SK-MEL-5 (cell line): ENCODE measurements at regions not wholly inside any gene's neighbourhood (a gene's known extent, or its start where the extent isn't known, plus 50 kb on each side); places are given as distances from the start of the nearest gene placed in this dataset.

ENCODE experiments used
- DNase-seq: peaks from one replicate; pipeline ENCODE4 v3.0.0-alpha.2; 2016; ENCODE audit warnings: low read depth, low spot score
- in situ Hi-C: cut with HindIII; loops from 2 replicates; pipeline ENCODE4 v1.10.0; 2016; ENCODE audit warnings: low sequenced_read_pairs, high pct_unique_total_duplicates, low pct_unique_long_range_greater_than_20kb

DNA sequence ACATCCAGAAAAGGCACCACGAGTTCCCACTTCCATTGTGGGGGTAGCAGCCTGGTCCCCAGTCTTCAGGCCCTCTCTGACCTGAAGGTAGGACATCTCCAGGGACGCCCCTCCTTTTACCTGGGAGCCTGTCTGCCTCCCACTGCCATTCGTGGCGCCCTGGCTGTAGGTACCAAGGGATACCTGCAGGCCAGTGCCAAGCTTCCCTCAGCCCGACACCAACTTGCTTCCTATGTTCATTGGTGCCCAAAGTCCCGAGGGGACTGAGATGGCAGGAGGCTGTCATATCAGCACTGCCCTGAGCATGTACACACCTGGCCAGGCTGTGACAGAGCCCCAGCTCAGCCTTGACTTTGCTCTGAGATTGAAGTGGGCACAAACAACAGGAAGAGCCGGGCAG is 137.3 kb upstream of the CNTN3 start:
- in situ Hi-C loops = no loop called here
- DNase-seq = no peak

GRCh38 chr3:74750901-74751300 is 136.4 kb upstream of the CNTN3 start:
- in situ Hi-C loops = no loop called here

DNA sequence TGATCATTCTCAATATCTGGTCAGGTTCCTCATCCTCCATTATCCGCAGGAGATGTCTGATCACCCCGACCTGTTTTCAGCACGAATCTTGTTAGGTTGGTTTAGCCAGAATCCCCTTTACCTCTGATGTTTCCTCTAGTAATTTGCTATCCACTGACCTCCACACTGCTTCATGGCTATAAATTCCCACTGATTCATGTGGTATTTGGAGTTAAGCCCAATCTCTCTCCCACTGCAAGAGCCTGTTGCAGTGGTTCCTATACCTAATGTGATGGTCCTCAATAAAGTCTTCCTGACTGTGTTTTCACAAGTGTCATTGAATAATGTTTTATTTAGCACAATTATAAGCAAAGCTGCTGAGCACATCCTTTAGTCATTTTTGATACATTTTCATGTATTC is 124.8 kb upstream of the CNTN3 start:
- no peak for DNase-seq
- in situ Hi-C loops = no loop called here

More at GRCh38 chr3:74750901-74751300, 136.4 kb upstream of the CNTN3 start:
- no peak for DNase-seq

GRCh38 chr3:74722211-74722610 is 107.8 kb upstream of the CNTN3 start:
- in situ Hi-C loops = no loop called here
- DNase-seq = no peak

DNA sequence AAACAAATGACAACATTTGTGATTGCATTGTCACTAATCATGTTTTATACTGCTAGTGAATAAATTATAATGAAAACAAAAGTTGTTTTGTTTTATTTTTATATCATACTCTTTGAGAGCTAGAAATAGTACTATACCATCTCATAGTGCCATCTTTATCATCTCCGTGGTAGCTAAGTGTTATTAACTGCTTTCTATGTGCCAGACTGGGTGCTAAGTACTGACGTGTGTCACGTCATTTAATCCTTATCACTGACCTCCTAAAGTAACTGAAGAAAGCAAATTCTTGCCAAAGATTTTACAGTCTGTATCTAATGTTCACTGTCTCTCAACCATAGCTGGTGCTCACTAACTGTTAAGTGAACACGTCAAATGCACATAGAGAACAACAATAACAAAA is 99.5 kb upstream of the CNTN3 start:
- DNase-seq = no peak
- in situ Hi-C loops = no loop called here

DNA sequence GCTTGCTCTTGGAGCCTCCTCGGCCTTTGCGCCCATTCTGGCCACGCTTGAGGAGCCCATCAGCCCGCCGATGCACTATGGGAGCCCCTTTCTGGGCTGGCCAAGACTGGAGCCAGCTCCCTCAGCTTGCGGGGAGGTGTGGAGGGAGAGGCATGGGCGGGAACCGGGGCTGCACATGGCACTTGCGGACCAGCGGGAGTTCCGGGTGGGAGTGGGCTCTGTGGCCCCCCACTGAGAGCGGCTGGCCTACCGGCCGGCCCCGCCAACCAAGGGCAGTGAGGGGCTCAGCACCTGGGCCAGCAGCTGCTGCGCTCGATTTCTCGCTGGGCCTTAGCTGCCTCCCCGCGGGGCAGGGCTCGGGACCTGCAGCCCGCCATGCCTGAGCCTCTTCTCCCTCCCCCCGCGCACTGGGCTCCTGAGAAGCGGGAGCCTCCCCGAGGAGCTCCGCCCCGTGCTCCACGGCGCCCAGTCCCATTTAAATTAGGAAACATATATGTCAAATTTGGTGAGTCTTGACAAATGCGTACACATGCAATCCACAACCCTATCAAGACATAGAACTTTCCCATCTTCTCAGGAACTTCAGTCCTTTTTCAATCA is 97.6 kb upstream of the CNTN3 start:
- DNase-seq = no peak
- in situ Hi-C loops = no loop called here

GRCh38 chr3:74709951-74710350 is 95.5 kb upstream of the CNTN3 start:
- DNase-seq = no peak
- in situ Hi-C loops = no loop called here

- no peak for DNase-seq
- in situ Hi-C loops = no loop called here
Measured at GRCh38 chr3:74693696-74694393, 79.4 kb upstream of the CNTN3 start.

DNA sequence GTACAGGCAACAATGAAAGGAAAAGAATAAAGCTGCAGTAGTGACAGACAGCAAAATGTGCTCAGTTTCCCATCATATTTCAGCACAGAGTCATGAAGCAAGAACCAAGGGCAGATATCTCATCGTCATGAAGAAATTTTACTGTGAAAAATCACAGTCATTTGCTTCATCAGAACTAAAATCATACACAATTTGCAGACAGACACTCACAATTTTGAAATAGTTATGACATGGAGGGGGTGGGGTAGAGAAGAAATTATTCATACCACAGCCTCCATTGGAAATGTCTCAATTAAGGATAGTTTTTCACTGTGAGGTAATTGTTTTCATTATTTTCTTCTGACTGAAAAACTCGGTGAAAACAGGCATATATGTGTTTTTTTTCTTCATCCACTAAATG is 78.8 kb upstream of the CNTN3 start:
- in situ Hi-C loops = no loop called here
- no peak for DNase-seq

DNA sequence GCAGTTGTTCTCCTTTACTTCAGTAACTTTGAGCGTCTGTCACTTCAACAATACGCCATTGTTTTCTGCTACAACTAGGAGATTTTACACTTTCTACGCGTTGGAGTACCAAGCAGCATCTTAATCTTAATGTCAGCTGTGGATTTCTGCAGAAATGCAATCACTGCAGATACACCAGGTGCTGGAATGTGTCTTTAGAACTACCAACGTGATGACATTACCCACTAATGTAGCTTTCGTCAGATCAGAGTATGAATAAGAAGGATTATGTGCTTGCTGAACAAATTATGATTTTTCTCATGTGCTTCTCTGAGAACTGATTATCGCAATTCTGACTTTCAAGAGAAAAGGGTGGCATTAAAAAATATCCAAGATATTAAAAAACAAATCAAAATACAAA is 77.5 kb upstream of the CNTN3 start:
- in situ Hi-C loops = no loop called here
- DNase-seq = no peak

GRCh38 chr3:74673326-74673725 is 58.9 kb upstream of the CNTN3 start:
- in situ Hi-C loops = no loop called here
- no peak for DNase-seq

- in situ Hi-C loops = no loop called here
- no peak for DNase-seq
Measured at GRCh38 chr3:74664606-74665005, 50.1 kb upstream of the CNTN3 start.
